Activated T-cell treated with anti-CD3 and anti-CD28 coated beads, Interleukin-2, amount 50 U/mL, for 4 hours (primary cell): ENCODE measurements at regions not wholly inside any gene's neighbourhood (a gene's known extent, or its start where the extent isn't known, plus 50 kb on each side); places are given as distances from the start of the nearest gene placed in this dataset.

Experiments used
- ATAC-seq, 2 donors: fragments of 200-7000 bp; cut with Tn5 transposase; one replicate each; pipeline ENCODE4 v1.10.0; 2021
- DNase-seq: peaks from one replicate; pipeline ENCODE4 v3.0.0-alpha.2; 2020
- H3K27me3 Mint-ChIP-seq: one replicate; pipeline ENCODE4 v1.8.0; 2021; ENCODE audit warnings: low read depth, mixed read lengths
- H3K36me3 Mint-ChIP-seq: one replicate; pipeline ENCODE4 v1.8.0; 2022; ENCODE audit warnings: mixed read lengths; ENCODE audit not compliant: insufficient read depth
- H3K4me1 Mint-ChIP-seq: one replicate; pipeline ENCODE4 v1.8.0; 2021; ENCODE audit warnings: low read depth, mixed read lengths
- H3K4me3 Mint-ChIP-seq: one replicate; pipeline ENCODE4 v1.8.0; 2021; ENCODE audit warnings: mild to moderate bottlenecking, moderate library complexity, mixed read lengths
- H3K9me3 Mint-ChIP-seq: one replicate; pipeline ENCODE4 v1.8.0; 2021; ENCODE audit warnings: mixed read lengths

GRCh38 chr6:65852369-65852852 is 145.4 kb upstream of the EYS start:
- DNase-seq, result no peak
- no peaks in the 10 kb centered on the region for H3K36me3 Mint-ChIP-seq
- no peaks in the 10 kb centered on the region for H3K27me3 Mint-ChIP-seq
- ATAC-seq, result no peak
- no peak overlapping the region for H3K4me3 Mint-ChIP-seq
- no peaks in the 10 kb centered on the region for H3K4me1 Mint-ChIP-seq
- peaks cover 21% of the 10 kb centered on the region for H3K9me3 Mint-ChIP-seq

GRCh38 chr6:65830151-65830550 is 123.1 kb upstream of the EYS start:
- ATAC-seq (no peak), DNase-seq (no peak)
- Mint-ChIP-seq H3K4me1 (no peaks in the 10 kb centered on the region), H3K4me3 (no peak overlapping the region), H3K27me3 (no peaks in the 10 kb centered on the region), H3K36me3 (no peaks in the 10 kb centered on the region), H3K9me3 (peaks cover 6% of the 10 kb centered on the region)

GRCh38 chr6:65819152-65819551 is 112.1 kb upstream of the EYS start:
- peaks cover 25% of the 10 kb centered on the region for H3K9me3 Mint-ChIP-seq
- H3K4me1 Mint-ChIP-seq, result no peaks in the 10 kb centered on the region
- ATAC-seq, result no peak
- no peaks in the 10 kb centered on the region for H3K27me3 Mint-ChIP-seq
- no peaks in the 10 kb centered on the region for H3K36me3 Mint-ChIP-seq
- no peak for DNase-seq
- H3K4me3 Mint-ChIP-seq, result no peak overlapping the region

GRCh38 chr6:65818576-65818975 is 111.5 kb upstream of the EYS start:
- ATAC-seq, result no peak
- H3K36me3 Mint-ChIP-seq, result no peaks in the 10 kb centered on the region
- DNase-seq, result no peak
- no peaks in the 10 kb centered on the region for H3K4me1 Mint-ChIP-seq
- no peaks in the 10 kb centered on the region for H3K27me3 Mint-ChIP-seq
- H3K9me3 Mint-ChIP-seq, result peaks cover 25% of the 10 kb centered on the region
- H3K4me3 Mint-ChIP-seq, result no peak overlapping the region

GRCh38 chr6:65816991-65817390 is 110.0 kb upstream of the EYS start:
- no peak for DNase-seq
- Mint-ChIP-seq H3K4me1 (no peaks in the 10 kb centered on the region), H3K9me3 (peaks cover 20% of the 10 kb centered on the region), H3K4me3 (no peak overlapping the region), H3K36me3 (no peaks in the 10 kb centered on the region), H3K27me3 (no peaks in the 10 kb centered on the region)
- no peak for ATAC-seq

- Mint-ChIP-seq H3K36me3 (no peaks in the 10 kb centered on the region), H3K9me3 (peaks cover 4% of the 10 kb centered on the region), H3K27me3 (no peaks in the 10 kb centered on the region), H3K4me3 (no peak overlapping the region), H3K4me1 (no peaks in the 10 kb centered on the region)
- DNase-seq (no peak), ATAC-seq (no peak)
Observed at GRCh38 chr6:65814071-65814470, 107.0 kb upstream of the EYS start.

GRCh38 chr6:65803186-65803585 is 96.2 kb upstream of the EYS start:
- ATAC-seq, result no peak
- no peaks in the 10 kb centered on the region for H3K27me3 Mint-ChIP-seq
- H3K4me3 Mint-ChIP-seq, result no peak overlapping the region
- H3K9me3 Mint-ChIP-seq, result peaks cover under 1% of the 10 kb centered on the region
- no peaks in the 10 kb centered on the region for H3K4me1 Mint-ChIP-seq
- DNase-seq, result no peak
- no peaks in the 10 kb centered on the region for H3K36me3 Mint-ChIP-seq

- Mint-ChIP-seq H3K4me3 (no peak overlapping the region), H3K4me1 (no peaks in the 10 kb centered on the region), H3K9me3 (peaks cover 6% of the 10 kb centered on the region), H3K27me3 (no peaks in the 10 kb centered on the region), H3K36me3 (no peaks in the 10 kb centered on the region)
- DNase-seq (no peak), ATAC-seq (no peak)
Observed at GRCh38 chr6:65799389-65799788, 92.4 kb upstream of the EYS start.

- no peaks in the 10 kb centered on the region for H3K27me3 Mint-ChIP-seq
- DNase-seq, result no peak
- ATAC-seq, result no peak
- peaks cover 11% of the 10 kb centered on the region for H3K9me3 Mint-ChIP-seq
- no peak overlapping the region for H3K4me3 Mint-ChIP-seq
- H3K4me1 Mint-ChIP-seq, result no peaks in the 10 kb centered on the region
- no peaks in the 10 kb centered on the region for H3K36me3 Mint-ChIP-seq
Observed at GRCh38 chr6:65798280-65799014, 91.4 kb upstream of the EYS start.

- no peak overlapping the region for H3K4me3 Mint-ChIP-seq
- DNase-seq (no peak), ATAC-seq (no peak)
- H3K4me1 Mint-ChIP-seq, result no peaks in the 10 kb centered on the region
- no peaks in the 10 kb centered on the region for H3K36me3 Mint-ChIP-seq
- no peaks in the 10 kb centered on the region for H3K27me3 Mint-ChIP-seq
- peaks cover 12% of the 10 kb centered on the region for H3K9me3 Mint-ChIP-seq
Observed at GRCh38 chr6:65790666-65791065, 83.6 kb upstream of the EYS start.

- Mint-ChIP-seq H3K9me3 (peaks cover 8% of the 10 kb centered on the region), H3K4me1 (no peaks in the 10 kb centered on the region), H3K27me3 (no peaks in the 10 kb centered on the region), H3K36me3 (no peaks in the 10 kb centered on the region), H3K4me3 (no peak overlapping the region)
- ATAC-seq, result no peak
- no peak for DNase-seq
Observed at GRCh38 chr6:65787787-65788186, 80.8 kb upstream of the EYS start.

- Mint-ChIP-seq H3K4me1 (no peaks in the 10 kb centered on the region), H3K36me3 (no peaks in the 10 kb centered on the region), H3K27me3 (no peaks in the 10 kb centered on the region), H3K4me3 (no peak overlapping the region), H3K9me3 (peaks cover 4% of the 10 kb centered on the region)
- DNase-seq (no peak), ATAC-seq (no peak)
Observed at GRCh38 chr6:65786815-65787214, 79.8 kb upstream of the EYS start.

GRCh38 chr6:65780691-65781090 is 73.7 kb upstream of the EYS start:
- Mint-ChIP-seq H3K27me3 (no peaks in the 10 kb centered on the region), H3K4me3 (no peak overlapping the region), H3K36me3 (no peaks in the 10 kb centered on the region), H3K9me3 (peaks cover 8% of the 10 kb centered on the region), H3K4me1 (no peaks in the 10 kb centered on the region)
- DNase-seq, result no peak
- no peak for ATAC-seq

GRCh38 chr6:65776332-65776731 is 69.3 kb upstream of the EYS start:
- Mint-ChIP-seq H3K4me3 (no peak overlapping the region), H3K36me3 (no peaks in the 10 kb centered on the region), H3K4me1 (no peaks in the 10 kb centered on the region), H3K9me3 (peaks cover 23% of the 10 kb centered on the region), H3K27me3 (no peaks in the 10 kb centered on the region)
- DNase-seq (no peak), ATAC-seq (no peak)

GRCh38 chr6:65771946-65772345 is 64.9 kb upstream of the EYS start:
- ATAC-seq, result no peak
- Mint-ChIP-seq H3K36me3 (no peaks in the 10 kb centered on the region), H3K4me1 (no peaks in the 10 kb centered on the region), H3K4me3 (no peak overlapping the region), H3K27me3 (no peaks in the 10 kb centered on the region), H3K9me3 (peaks cover 19% of the 10 kb centered on the region)
- no peak for DNase-seq
